GM12864 (cell line): ENCODE measurements at regions not wholly inside any gene's neighbourhood (a gene's known extent, or its start where the extent isn't known, plus 50 kb on each side); places are given as distances from the start of the nearest gene placed in this dataset.

Experiments used
- DNase-seq: peaks from one replicate; pipeline ENCODE4 v3.0.0-alpha.2; 2011; ENCODE audit warnings: low read depth
- H3K4me3 ChIP-seq: 2 replicates; pipeline ENCODE4 v1.5.1; 2011; ENCODE audit warnings: mild to moderate bottlenecking, low read depth, low read length, control low read depth
- CTCF ChIP-seq: IDR thresholded peaks from 2 replicates; pipeline ENCODE4 v1.5.1; 2011; ENCODE audit warnings: low read depth, mild to moderate bottlenecking, moderate library complexity, low read length, control low read depth, inconsistent platforms; ENCODE audit errors: missing control alignments

GRCh38 chr7:114309729-114310128, 104.9 kb upstream of the FOXP2 start:
- no peak for TF ChIP-seq CTCF
- H3K4me3 ChIP-seq = no peak overlapping the region
- DNase-seq = no peak

GRCh38 chr7:114303301-114303700, 111.3 kb upstream of the FOXP2 start:
- H3K4me3 ChIP-seq = no peak overlapping the region
- no peak for TF ChIP-seq CTCF
- no peak for DNase-seq

GRCh38 chr7:114302858-114303257, 111.8 kb upstream of the FOXP2 start:
- no peak for TF ChIP-seq CTCF
- DNase-seq = no peak
- no peak overlapping the region for H3K4me3 ChIP-seq

GRCh38 chr7:114298011-114298410, 116.6 kb upstream of the FOXP2 start:
- DNase-seq = no peak
- TF ChIP-seq CTCF = no peak
- H3K4me3 ChIP-seq = no peak overlapping the region

GRCh38 chr7:114297121-114297520, 117.5 kb upstream of the FOXP2 start:
- no peak overlapping the region for H3K4me3 ChIP-seq
- no peak for DNase-seq
- no peak for TF ChIP-seq CTCF

GRCh38 chr7:114295522-114295921, 119.1 kb upstream of the FOXP2 start:
- no peak for DNase-seq
- TF ChIP-seq CTCF = no peak
- no peak overlapping the region for H3K4me3 ChIP-seq

- no peak for TF ChIP-seq CTCF
- DNase-seq = no peak
- H3K4me3 ChIP-seq = no peak overlapping the region
These were observed 120.6 kb upstream of the FOXP2 start for GRCh38 chr7:114294036-114294435.
